RPMI8226 (cell line): ENCODE measurements at regions not wholly inside any gene's neighbourhood (a gene's known extent, or its start where the extent isn't known, plus 50 kb on each side); places are given as distances from the start of the nearest gene placed in this dataset.
A peak's percentile ranks its signal among the peaks of the same experiment; 100 is the strongest.

ENCODE experiments used
- DNase-seq: peaks from one replicate; pipeline ENCODE4 v3.0.0-alpha.2; 2015

GRCh38 chr11:15625691-15626090 lies 511.0 kb downstream of the INSC start:
- DNase-seq = no peak

GRCh38 chr11:15627560-15627959 lies 512.8 kb downstream of the INSC start:
- DNase-seq = no peak

- peak; percentile 5 for DNase-seq
Observed at GRCh38 chr11:15629690-15630321, 515.1 kb downstream of the INSC start.

- no peak for DNase-seq
Observed at GRCh38 chr11:15630896-15631295, 516.2 kb downstream of the INSC start.

GRCh38 chr11:15635521-15635920 lies 520.8 kb downstream of the INSC start:
- DNase-seq = no peak

- DNase-seq = no peak
Observed at GRCh38 chr11:15636521-15637089, 521.9 kb downstream of the INSC start.

- DNase-seq = no peak
Observed at GRCh38 chr11:15638386-15638787, 523.7 kb downstream of the INSC start.

GRCh38 chr11:15640318-15640717 lies 525.6 kb downstream of the INSC start:
- no peak for DNase-seq

- DNase-seq = no peak
Observed at GRCh38 chr11:15641271-15642045, 526.7 kb downstream of the INSC start.

- no peak for DNase-seq
Observed at GRCh38 chr11:15645201-15645600, 530.5 kb downstream of the INSC start.

- no peak for DNase-seq
Observed at GRCh38 chr11:15649371-15650104, 534.8 kb downstream of the INSC start.

- peak; percentile 81 for DNase-seq
Observed at GRCh38 chr11:15650105-15650938, 535.6 kb downstream of the INSC start.

- no peak for DNase-seq
Observed at GRCh38 chr11:15651033-15651432, 536.3 kb downstream of the INSC start.

- no peak for DNase-seq
Observed at GRCh38 chr11:15651816-15652215, 537.1 kb downstream of the INSC start.

- DNase-seq = no peak
Observed at GRCh38 chr11:15653191-15653710, 538.5 kb downstream of the INSC start.

GRCh38 chr11:15654451-15654850 lies 539.7 kb downstream of the INSC start:
- DNase-seq = no peak

- no peak for DNase-seq
Observed at GRCh38 chr11:15655552-15655951, 540.8 kb downstream of the INSC start.

GRCh38 chr11:15657264-15657663 lies 542.5 kb downstream of the INSC start:
- no peak for DNase-seq

GRCh38 chr11:15660496-15660895 lies 545.8 kb downstream of the INSC start:
- no peak for DNase-seq

GRCh38 chr11:15662285-15662684 lies 547.6 kb downstream of the INSC start:
- DNase-seq = no peak

GRCh38 chr11:15663777-15664218 lies 549.1 kb downstream of the INSC start:
- no peak for DNase-seq

- DNase-seq = no peak
Observed at GRCh38 chr11:15665368-15665871, 550.7 kb downstream of the INSC start.
